Astrocyte of the spinal cord (primary cell): ENCODE measurements at regions not wholly inside any gene's neighbourhood (a gene's known extent, or its start where the extent isn't known, plus 50 kb on each side); places are given as distances from the start of the nearest gene placed in this dataset.

Source experiments
- DNase-seq: peaks from one replicate; pipeline ENCODE4 v3.0.0; 2011; ENCODE audit warnings: low read depth, low spot score
- H3K4me3 ChIP-seq: 2 replicates; pipeline ENCODE4 v1.5.1; 2011; ENCODE audit warnings: low read depth, mild to moderate bottlenecking, low read length, moderate library complexity
- CTCF ChIP-seq: IDR thresholded peaks from 2 replicates; pipeline ENCODE4 v1.5.1; 2012; ENCODE audit warnings: low read depth, mild to moderate bottlenecking, low read length, inconsistent platforms
- in situ Hi-C: cut with HindIII; loops from 2 replicates; pipeline ENCODE4 v1.10.0; 2017; ENCODE audit warnings: low sequenced_read_pairs

GRCh38 chr16:50428116-50428515 is 59.3 kb upstream of the BRD7 start:
- in situ Hi-C loops = no loop called here
- no peak overlapping the region for H3K4me3 ChIP-seq
- no peak for TF ChIP-seq CTCF
- DNase-seq = no peak

- no peak for TF ChIP-seq CTCF
- DNase-seq = no peak
- H3K4me3 ChIP-seq = no peak overlapping the region
- in situ Hi-C loops = no loop called here
Measured at GRCh38 chr16:50427107-50427506, 58.3 kb upstream of the BRD7 start.

GRCh38 chr16:50425648-50426047 is 56.9 kb upstream of the BRD7 start:
- in situ Hi-C loops = no loop called here
- no peak overlapping the region for H3K4me3 ChIP-seq
- TF ChIP-seq CTCF = no peak
- DNase-seq = no peak

- no peak overlapping the region for H3K4me3 ChIP-seq
- no peak for DNase-seq
- in situ Hi-C loops = no loop called here
- TF ChIP-seq CTCF = no peak
Measured at GRCh38 chr16:50425044-50425443, 56.3 kb upstream of the BRD7 start.

GRCh38 chr16:50422926-50423325 is 54.1 kb upstream of the BRD7 start:
- no peak for DNase-seq
- H3K4me3 ChIP-seq = no peak overlapping the region
- in situ Hi-C loops = no loop called here
- no peak for TF ChIP-seq CTCF

- H3K4me3 ChIP-seq = no peak overlapping the region
- DNase-seq = no peak
- in situ Hi-C loops = no loop called here
- TF ChIP-seq CTCF = no peak
Measured at GRCh38 chr16:50419116-50419515, 50.3 kb upstream of the BRD7 start.
